ENCODE measurements at regions not wholly inside any gene's neighbourhood (a gene's known extent, or its start where the extent isn't known, plus 50 kb on each side); places are given as distances from the start of the nearest gene placed in this dataset.

DNA sequence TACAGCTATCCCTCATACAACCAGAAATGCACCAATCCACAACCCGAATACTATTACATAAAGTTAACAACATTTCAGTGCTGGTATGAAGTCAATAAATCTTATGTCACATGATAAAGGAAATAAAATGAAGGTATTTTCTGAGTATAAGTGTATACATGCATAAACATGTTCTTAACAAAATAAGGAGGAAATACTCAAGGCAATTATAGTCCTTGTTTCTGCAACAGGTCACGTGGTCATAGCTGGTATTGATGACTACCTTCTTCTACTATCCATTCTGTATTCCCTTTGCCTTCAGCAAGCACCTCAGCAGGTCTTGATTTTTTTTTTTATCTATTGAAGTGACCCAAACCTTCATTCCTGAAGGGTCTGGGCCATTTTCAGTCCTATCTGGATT lies 675.6 kb downstream of the RPL10L start:
- no peak for TF ChIP-seq NFRKB (IDR thresholded peaks at IDR 0.05)
- TF ChIP-seq BHLHE40 (IDR thresholded peaks at IDR 0.05; ENCODE audit: borderline replicate concordance), result no peak
- TF ChIP-seq HDGF (IDR thresholded peaks at IDR 0.05; ENCODE audit: borderline replicate concordance), result no peak
- no peak for TF ChIP-seq ELF4 (IDR thresholded peaks at IDR 0.05)
- no peak for TF ChIP-seq FOXA1 (IDR thresholded peaks at IDR 0.05)
- TF ChIP-seq FOXM1 (IDR thresholded peaks at IDR 0.05; ENCODE audit: borderline replicate concordance), result no peak
- TF ChIP-seq LEF1 (IDR thresholded peaks at IDR 0.05; ENCODE audit: borderline replicate concordance), result no peak
- no peak for TF ChIP-seq TARDBP (IDR thresholded peaks at IDR 0.05)
- no peak for TF ChIP-seq SUZ12 (IDR thresholded peaks at IDR 0.05)
- no peak for TF ChIP-seq CTBP1 (IDR thresholded peaks at IDR 0.05; ENCODE audit: borderline replicate concordance)
- no peak for TF ChIP-seq FOXK2 (IDR thresholded peaks at IDR 0.05)

Measured in HEK293T (cell line).